OCI-LY3 (cell line): ENCODE measurements at regions not wholly inside any gene's neighbourhood (a gene's known extent, or its start where the extent isn't known, plus 50 kb on each side); places are given as distances from the start of the nearest gene placed in this dataset.
"Not testable (repeated sequence)": the region's sequence is repeated elsewhere in the genome, so short reads cannot be mapped to it uniquely, and the experiment has no call there.

Experiments
- CTCF ChIP-seq: fragments of 200-600, 300-600 bp; sonication (generic); IDR thresholded peaks from 2 replicates; pipeline ENCODE4 v1.5.1; 2014; ENCODE audit warnings: antibody characterized with exemption, low read length, low read depth
- EZH2phosphoT487 ChIP-seq: fragments of 200-600 bp; shearing (Covaris generic); IDR thresholded peaks from 2 replicates; pipeline ENCODE4 v1.6.1; 2018; ENCODE audit warnings: antibody characterized with exemption, mixed run types, low read depth

GRCh38 chr1:146763234-146763633, 174.9 kb upstream of the NBPF12 start:
- TF ChIP-seq CTCF, EZH2phosphoT487: not testable (repeated sequence)
